HCT116 (cell line): ENCODE measurements at regions not wholly inside any gene's neighbourhood (a gene's known extent, or its start where the extent isn't known, plus 50 kb on each side); places are given as distances from the start of the nearest gene placed in this dataset.
A peak's percentile ranks its signal among the peaks of the same experiment; 100 is the strongest.

Experiments
- ATAC-seq: fragments of 200-7000 bp; cut with Tn5 transposase; 2 replicates; pipeline ENCODE4 v1.9.1; 2020; ENCODE audit warnings: mild to moderate bottlenecking, moderate library complexity
- BruUV-seq: library from RNA; stranded (reverse); fragments of 400-500 nt; replicated peaks from 2 replicates; lab custom pipeline; 2021; lab: Mats Ljungman, UMichigan
- CTCF ChIA-PET: fragments of 300-600 bp; sonication (Branson Sonifier 250); formaldehyde crosslinking; loops from one replicate; lab custom pipeline; 2021; ENCODE audit warnings: antibody characterized with exemption; lab: Charles Lee
- POLR2A ChIA-PET: fragments of 300-600, 350-600 bp; sonication (Branson Sonifier 250); formaldehyde crosslinking; loops from one replicate; lab custom pipeline; 2021; ENCODE audit warnings: antibody characterized with exemption; lab: Charles Lee
- RAD21 ChIA-PET, 2 experiments: fragments of 300-600 bp; sonication (Branson Sonifier 250); formaldehyde crosslinking; loops; one replicate each; lab custom pipeline; 2023; ENCODE audit warnings: low total read pairs in 2 of 2; ENCODE audit not compliant: uncharacterized antibody in 2 of 2, unreplicated experiment in 2 of 2, low non-redundant PET in 1 of 2; lab: Charles Lee
- DNase-seq: peaks from one replicate; pipeline ENCODE4 v3.0.0-alpha.2; 2010; ENCODE audit warnings: low read depth, low spot score
- H2AFZ ChIP-seq: fragments of 200-600 bp; shearing (Covaris generic), sonication (generic); 2 replicates; pipeline ENCODE4 v1.6.1; 2017; ENCODE audit warnings: low read depth, mixed run types, mixed read lengths, antibody characterized with exemption, low read length; ENCODE audit not compliant: poor library complexity, severe bottlenecking
- H3K27ac ChIP-seq: 2 replicates; pipeline ENCODE4 v1.5.1; 2012; ENCODE audit warnings: low read depth, low read length
- H3K27me3 ChIP-seq: fragments of 200-600 bp; sonication (generic); 2 replicates; pipeline ENCODE4 v1.6.1; 2016; ENCODE audit warnings: mixed run types, low read length, mixed read lengths; ENCODE audit not compliant: insufficient read depth
- H3K36me3 ChIP-seq, 2 experiments: fragments of 200-500 bp in 1 of 2; fragments of 200-600 bp in 1 of 2; sonication (Bioruptor generic) in 1 of 2; sonication (generic) in 1 of 2; 2 replicates each; pipeline versions ENCODE4 v1.5.1 to v1.6.1; 2014 to 2016; ENCODE audit warnings: low read length in 2 of 2, inconsistent platforms in 1 of 2, mixed read lengths in 1 of 2, mixed run types in 1 of 2; ENCODE audit not compliant: insufficient read depth in 2 of 2, control insufficient read depth in 1 of 2
- H3K4me1 ChIP-seq, 2 experiments: fragments of 200-600 bp in 1 of 2; sonication (generic) in 1 of 2; 2 replicates each; pipeline versions ENCODE4 v1.5.1 to v1.6.1; 2012 to 2017; ENCODE audit warnings: low read length in 2 of 2, inconsistent platforms in 1 of 2, mild to moderate bottlenecking in 1 of 2, mixed read lengths in 1 of 2, mixed run types in 1 of 2, moderate library complexity in 1 of 2; ENCODE audit not compliant: insufficient read depth in 2 of 2, control insufficient read depth in 1 of 2
- H3K4me2 ChIP-seq: fragments of 200-600 bp; sonication (generic); 2 replicates; pipeline ENCODE4 v1.6.1; 2017; ENCODE audit warnings: mixed run types, low read length, mixed read lengths
- H3K4me3 ChIP-seq, 2 experiments: fragments of 200-600 bp in 1 of 2; sonication (generic) in 1 of 2; replicated peaks in 1 of 2; 2 replicates each; pipeline ENCODE4 v1.5.1; 2011 to 2016; ENCODE audit warnings: low read length in 2 of 2, control low read depth in 1 of 2, low read depth in 1 of 2, mild to moderate bottlenecking in 1 of 2, mixed read lengths in 1 of 2, mixed run types in 1 of 2
- H3K79me2 ChIP-seq: fragments of 200-600 bp; sonication (generic); 2 replicates; pipeline ENCODE4 v1.6.1; 2017; ENCODE audit warnings: mild to moderate bottlenecking, mixed run types, low read length, moderate library complexity, mixed read lengths; ENCODE audit not compliant: insufficient read depth
- H3K9ac ChIP-seq: fragments of 200-600 bp; sonication (generic); 2 replicates; pipeline ENCODE4 v1.6.1; 2016; ENCODE audit warnings: low read length, mixed read lengths
- H3K9me2 ChIP-seq: fragments of 200-600 bp; sonication (generic), shearing (Covaris generic); 2 replicates; pipeline ENCODE4 v1.6.1; 2017; ENCODE audit warnings: mixed run types, mild to moderate bottlenecking, moderate library complexity; ENCODE audit not compliant: insufficient read depth
- H3K9me3 ChIP-seq, 2 experiments: fragments of 200-500 bp in 1 of 2; fragments of 200-600 bp in 1 of 2; sonication (Bioruptor generic) in 1 of 2; sonication (generic) in 1 of 2; 2 replicates each; pipeline ENCODE4 v1.6.1; 2014 to 2017; ENCODE audit warnings: low read length in 2 of 2, mixed read lengths in 2 of 2, inconsistent platforms in 1 of 2, low read depth in 1 of 2, mild to moderate bottlenecking in 1 of 2, mixed run types in 1 of 2, moderate library complexity in 1 of 2; ENCODE audit not compliant: control insufficient read depth in 1 of 2, insufficient read depth in 1 of 2
- H4K20me1 ChIP-seq: fragments of 200-600 bp; sonication (generic), shearing (Covaris generic); 2 replicates; pipeline ENCODE4 v1.6.1; 2017; ENCODE audit warnings: mixed run types, mild to moderate bottlenecking, moderate library complexity; ENCODE audit not compliant: insufficient read depth
- CBX3 ChIP-seq: IDR thresholded peaks from 2 replicates; pipeline ENCODE4 v1.6.1; 2012; ENCODE audit warnings: low read depth
- POLR2AphosphoS5 ChIP-seq: IDR thresholded peaks from 2 replicates; pipeline ENCODE4 v1.6.1; 2011; ENCODE audit warnings: mild to moderate bottlenecking, low read depth, low read length, moderate library complexity
- SRF ChIP-seq: IDR thresholded peaks from 2 replicates; pipeline ENCODE4 v1.6.1; 2012; ENCODE audit warnings: low read depth
- intact Hi-C: fragments of 100-400 bp; cut with micrococcal nuclease; formaldehyde crosslinking; loops from 2 replicates; pipeline ENCODE4 v1.10.0; 2022
- TF ChIP-seq, protein P1 (sequence below): IDR thresholded peaks from 2 replicates; pipeline ENCODE4 v1.6.1; 2012; ENCODE audit warnings: low read depth
- TF ChIP-seq, protein P2 (sequence below), 3 experiments: fragments of 200-600 bp in 1 of 3; sonication (generic) in 1 of 3; IDR thresholded peaks in 2 of 3; conservative IDR thresholded peaks in 1 of 3; 2 replicates each; pipeline ENCODE4 v1.5.1; 2012 to 2017; ENCODE audit warnings: low read depth in 2 of 3, low read length in 2 of 3, antibody characterized with exemption in 1 of 3, borderline replicate concordance in 1 of 3, control low read depth in 1 of 3, mild to moderate bottlenecking in 1 of 3, mixed read lengths in 1 of 3, mixed run types in 1 of 3, moderate library complexity in 1 of 3; ENCODE audit not compliant: insufficient read depth in 1 of 3

DNA sequence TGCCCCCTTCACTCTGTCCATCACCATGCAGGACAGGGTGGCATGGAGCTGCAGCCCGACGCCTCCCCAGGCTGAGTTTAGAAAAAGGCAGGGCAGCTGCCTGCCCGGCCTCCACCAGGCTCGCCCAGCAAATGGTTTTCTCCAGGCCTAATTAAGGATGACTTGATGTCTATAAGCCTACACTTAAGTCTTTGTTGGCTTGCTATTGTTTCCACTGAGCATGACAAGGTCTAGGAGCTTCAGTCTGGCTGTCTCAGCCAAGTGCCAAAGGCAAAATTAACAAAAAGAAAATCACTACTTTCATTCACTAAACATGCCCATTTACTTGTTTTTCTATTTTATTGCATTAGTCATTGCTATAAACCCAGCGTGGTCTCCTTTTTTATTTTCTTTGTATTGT, 372.2 kb downstream of the INSIG2 start (continued):
- no peak for TF ChIP-seq SRF
- TF ChIP-seq POLR2AphosphoS5, result no peak

DNA sequence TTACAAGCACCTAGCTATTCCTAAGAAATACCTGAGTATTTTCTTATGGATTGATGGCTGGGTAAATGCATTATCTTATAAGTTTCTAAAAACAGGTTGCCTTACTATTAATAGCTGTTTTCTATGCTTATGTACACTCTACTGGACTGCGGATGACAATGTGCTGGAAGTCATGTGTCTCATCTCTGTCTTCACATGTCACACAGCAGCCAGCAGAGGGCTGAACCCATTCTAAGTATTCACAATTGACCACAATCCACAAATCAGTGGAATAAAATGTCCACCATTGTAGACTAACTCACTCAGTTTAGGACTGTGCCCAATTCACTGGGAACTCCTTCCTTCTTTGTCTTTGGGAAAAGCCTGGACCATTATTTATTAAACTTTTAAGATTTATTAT, 371.2 kb downstream of the INSIG2 start:
- Histone ChIP-seq H4K20me1 (no peaks in the 10 kb centered on the region), H3K4me1 (no peaks in the 10 kb centered on the region), H3K36me3 (no peaks in the 10 kb centered on the region), H3K9ac (no peak overlapping the region), H3K4me3 (no peak overlapping the region), H2AFZ (no peak overlapping the region), H3K9me3 (no peaks in the 10 kb centered on the region), H3K4me2 (no peak overlapping the region), H3K79me2 (no peaks in the 10 kb centered on the region), H3K27ac (no peak overlapping the region), H3K27me3 (peaks cover 14% of the 10 kb centered on the region), H3K9me2 (no peaks in the 10 kb centered on the region)
- ChIA-PET RAD21 (no interaction called here), POLR2A (no interaction called here), CTCF (no interaction called here)
- DNase-seq (no peak), ATAC-seq (peak; percentile 55; the same call in 1 of the 2 replicates)
- TF ChIP-seq, protein P1, sequence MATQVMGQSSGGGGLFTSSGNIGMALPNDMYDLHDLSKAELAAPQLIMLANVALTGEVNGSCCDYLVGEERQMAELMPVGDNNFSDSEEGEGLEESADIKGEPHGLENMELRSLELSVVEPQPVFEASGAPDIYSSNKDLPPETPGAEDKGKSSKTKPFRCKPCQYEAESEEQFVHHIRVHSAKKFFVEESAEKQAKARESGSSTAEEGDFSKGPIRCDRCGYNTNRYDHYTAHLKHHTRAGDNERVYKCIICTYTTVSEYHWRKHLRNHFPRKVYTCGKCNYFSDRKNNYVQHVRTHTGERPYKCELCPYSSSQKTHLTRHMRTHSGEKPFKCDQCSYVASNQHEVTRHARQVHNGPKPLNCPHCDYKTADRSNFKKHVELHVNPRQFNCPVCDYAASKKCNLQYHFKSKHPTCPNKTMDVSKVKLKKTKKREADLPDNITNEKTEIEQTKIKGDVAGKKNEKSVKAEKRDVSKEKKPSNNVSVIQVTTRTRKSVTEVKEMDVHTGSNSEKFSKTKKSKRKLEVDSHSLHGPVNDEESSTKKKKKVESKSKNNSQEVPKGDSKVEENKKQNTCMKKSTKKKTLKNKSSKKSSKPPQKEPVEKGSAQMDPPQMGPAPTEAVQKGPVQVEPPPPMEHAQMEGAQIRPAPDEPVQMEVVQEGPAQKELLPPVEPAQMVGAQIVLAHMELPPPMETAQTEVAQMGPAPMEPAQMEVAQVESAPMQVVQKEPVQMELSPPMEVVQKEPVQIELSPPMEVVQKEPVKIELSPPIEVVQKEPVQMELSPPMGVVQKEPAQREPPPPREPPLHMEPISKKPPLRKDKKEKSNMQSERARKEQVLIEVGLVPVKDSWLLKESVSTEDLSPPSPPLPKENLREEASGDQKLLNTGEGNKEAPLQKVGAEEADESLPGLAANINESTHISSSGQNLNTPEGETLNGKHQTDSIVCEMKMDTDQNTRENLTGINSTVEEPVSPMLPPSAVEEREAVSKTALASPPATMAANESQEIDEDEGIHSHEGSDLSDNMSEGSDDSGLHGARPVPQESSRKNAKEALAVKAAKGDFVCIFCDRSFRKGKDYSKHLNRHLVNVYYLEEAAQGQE, result no peak
- TF ChIP-seq CBX3, result no peak
- TF ChIP-seq, protein P2, sequence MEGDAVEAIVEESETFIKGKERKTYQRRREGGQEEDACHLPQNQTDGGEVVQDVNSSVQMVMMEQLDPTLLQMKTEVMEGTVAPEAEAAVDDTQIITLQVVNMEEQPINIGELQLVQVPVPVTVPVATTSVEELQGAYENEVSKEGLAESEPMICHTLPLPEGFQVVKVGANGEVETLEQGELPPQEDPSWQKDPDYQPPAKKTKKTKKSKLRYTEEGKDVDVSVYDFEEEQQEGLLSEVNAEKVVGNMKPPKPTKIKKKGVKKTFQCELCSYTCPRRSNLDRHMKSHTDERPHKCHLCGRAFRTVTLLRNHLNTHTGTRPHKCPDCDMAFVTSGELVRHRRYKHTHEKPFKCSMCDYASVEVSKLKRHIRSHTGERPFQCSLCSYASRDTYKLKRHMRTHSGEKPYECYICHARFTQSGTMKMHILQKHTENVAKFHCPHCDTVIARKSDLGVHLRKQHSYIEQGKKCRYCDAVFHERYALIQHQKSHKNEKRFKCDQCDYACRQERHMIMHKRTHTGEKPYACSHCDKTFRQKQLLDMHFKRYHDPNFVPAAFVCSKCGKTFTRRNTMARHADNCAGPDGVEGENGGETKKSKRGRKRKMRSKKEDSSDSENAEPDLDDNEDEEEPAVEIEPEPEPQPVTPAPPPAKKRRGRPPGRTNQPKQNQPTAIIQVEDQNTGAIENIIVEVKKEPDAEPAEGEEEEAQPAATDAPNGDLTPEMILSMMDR (IDR thresholded peaks at IDR 0.05 in 2 of 3, conservative IDR thresholded peaks at IDR 0.05 in 1 of 3; ENCODE audit: borderline replicate concordance in 1 of 3, insufficient read depth in 1 of 3, low read depth in 2 of 3, low read length in 2 of 3), result peak in 2 of 3 experiments; percentile 27 to 28; a peak in 1 of 6 replicates
- BruUV-seq, result no TSS peak
- intact Hi-C loops, result no loop called here
